ENCODE measurements at regions not wholly inside any gene's neighbourhood (a gene's known extent, or its start where the extent isn't known, plus 50 kb on each side); places are given as distances from the start of the nearest gene placed in this dataset.
A peak's percentile ranks its signal among the peaks of the same experiment; 100 is the strongest.
"Not testable (repeated sequence)": the region's sequence is repeated elsewhere in the genome, so short reads cannot be mapped to it uniquely, and the experiment has no call there.

DNA sequence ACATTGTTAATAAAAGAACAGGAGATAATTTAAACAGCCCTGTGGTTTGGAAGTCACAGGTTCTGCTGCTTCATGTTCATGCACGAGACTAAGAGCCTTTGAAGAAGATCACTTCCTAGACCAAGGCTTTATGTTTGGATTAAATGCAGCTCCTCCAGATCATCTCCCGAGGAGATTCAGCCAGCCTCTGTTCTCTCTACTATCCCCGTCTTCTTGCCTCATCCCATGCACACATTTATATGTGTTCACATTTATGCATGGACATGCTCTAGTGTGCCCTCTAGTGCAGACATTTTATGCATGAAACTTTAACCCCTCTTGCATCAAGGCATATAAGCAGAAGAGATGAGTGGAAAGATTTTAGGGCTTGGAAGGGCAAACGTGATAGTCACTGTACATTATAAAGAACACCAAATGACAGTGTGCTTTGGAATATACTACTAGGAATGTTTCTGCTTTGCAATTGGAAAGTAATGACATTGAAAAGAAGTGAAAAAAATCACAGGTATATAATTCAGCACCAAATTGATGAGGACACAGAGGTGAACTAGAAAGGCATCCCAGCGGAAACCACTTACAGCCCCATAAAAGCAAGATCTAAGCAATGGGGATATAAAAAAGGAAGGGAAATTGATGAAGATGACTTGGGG lies 271.5 kb upstream of the PLGLB2 start:
- TF ChIP-seq, protein P1, sequence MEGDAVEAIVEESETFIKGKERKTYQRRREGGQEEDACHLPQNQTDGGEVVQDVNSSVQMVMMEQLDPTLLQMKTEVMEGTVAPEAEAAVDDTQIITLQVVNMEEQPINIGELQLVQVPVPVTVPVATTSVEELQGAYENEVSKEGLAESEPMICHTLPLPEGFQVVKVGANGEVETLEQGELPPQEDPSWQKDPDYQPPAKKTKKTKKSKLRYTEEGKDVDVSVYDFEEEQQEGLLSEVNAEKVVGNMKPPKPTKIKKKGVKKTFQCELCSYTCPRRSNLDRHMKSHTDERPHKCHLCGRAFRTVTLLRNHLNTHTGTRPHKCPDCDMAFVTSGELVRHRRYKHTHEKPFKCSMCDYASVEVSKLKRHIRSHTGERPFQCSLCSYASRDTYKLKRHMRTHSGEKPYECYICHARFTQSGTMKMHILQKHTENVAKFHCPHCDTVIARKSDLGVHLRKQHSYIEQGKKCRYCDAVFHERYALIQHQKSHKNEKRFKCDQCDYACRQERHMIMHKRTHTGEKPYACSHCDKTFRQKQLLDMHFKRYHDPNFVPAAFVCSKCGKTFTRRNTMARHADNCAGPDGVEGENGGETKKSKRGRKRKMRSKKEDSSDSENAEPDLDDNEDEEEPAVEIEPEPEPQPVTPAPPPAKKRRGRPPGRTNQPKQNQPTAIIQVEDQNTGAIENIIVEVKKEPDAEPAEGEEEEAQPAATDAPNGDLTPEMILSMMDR (conservative IDR thresholded peaks at IDR 0.05), result peak; percentile 32
- not testable (repeated sequence) for TF ChIP-seq ZFX (IDR thresholded peaks at IDR 0.05)
